ENCODE measurements at regions not wholly inside any gene's neighbourhood (a gene's known extent, or its start where the extent isn't known, plus 50 kb on each side); places are given as distances from the start of the nearest gene placed in this dataset.

DNA sequence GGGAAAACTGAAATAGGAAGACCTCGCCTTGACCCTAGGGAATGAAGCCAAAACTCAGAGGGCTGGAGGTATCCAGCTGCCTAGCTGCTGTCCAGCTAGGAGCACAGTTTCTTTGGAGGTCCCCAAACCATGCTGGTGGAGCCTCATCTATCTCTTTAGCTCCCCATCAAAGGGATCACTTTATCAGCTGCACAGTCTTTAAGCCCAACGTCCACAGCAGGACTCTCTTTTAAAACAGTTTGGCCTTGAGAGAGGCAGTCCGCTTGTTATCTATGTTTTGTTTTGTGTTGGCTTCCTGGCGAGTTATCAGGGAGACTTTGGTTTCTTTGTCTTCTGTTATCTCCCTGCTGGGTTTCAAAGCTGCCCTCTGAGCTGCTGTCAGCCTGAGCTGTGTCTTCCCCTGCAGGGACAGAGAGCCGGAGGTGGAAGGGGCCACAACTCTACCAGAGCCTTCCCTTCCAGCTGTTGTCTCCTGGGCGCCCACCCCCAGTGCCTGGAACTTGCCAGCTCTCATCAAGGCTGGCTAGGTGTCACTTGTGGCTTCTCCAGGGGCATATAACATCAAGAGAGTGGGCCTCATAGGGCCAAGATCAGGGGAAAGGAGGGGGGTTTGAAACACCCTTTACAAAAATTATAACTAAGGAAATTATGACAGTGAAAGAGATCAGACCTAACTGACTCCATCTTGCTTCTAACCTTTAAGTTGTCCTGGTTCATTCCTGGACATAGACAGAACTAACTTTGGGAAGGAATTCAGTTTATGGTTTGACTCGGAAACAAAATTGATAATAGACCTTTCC, 61.4 kb upstream of the C15orf39 start (continued):
- TF ChIP-seq, protein P1, sequence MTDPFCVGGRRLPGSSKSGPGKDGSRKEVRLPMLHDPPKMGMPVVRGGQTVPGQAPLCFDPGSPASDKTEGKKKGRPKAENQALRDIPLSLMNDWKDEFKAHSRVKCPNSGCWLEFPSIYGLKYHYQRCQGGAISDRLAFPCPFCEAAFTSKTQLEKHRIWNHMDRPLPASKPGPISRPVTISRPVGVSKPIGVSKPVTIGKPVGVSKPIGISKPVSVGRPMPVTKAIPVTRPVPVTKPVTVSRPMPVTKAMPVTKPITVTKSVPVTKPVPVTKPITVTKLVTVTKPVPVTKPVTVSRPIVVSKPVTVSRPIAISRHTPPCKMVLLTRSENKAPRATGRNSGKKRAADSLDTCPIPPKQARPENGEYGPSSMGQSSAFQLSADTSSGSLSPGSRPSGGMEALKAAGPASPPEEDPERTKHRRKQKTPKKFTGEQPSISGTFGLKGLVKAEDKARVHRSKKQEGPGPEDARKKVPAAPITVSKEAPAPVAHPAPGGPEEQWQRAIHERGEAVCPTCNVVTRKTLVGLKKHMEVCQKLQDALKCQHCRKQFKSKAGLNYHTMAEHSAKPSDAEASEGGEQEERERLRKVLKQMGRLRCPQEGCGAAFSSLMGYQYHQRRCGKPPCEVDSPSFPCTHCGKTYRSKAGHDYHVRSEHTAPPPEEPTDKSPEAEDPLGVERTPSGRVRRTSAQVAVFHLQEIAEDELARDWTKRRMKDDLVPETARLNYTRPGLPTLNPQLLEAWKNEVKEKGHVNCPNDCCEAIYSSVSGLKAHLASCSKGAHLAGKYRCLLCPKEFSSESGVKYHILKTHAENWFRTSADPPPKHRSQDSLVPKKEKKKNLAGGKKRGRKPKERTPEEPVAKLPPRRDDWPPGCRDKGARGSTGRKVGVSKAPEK (CRISPR knock-in tag; IDR thresholded peaks at IDR 0.05; ENCODE audit: borderline replicate concordance): no peak
- TF ChIP-seq SRF (IDR thresholded peaks at IDR 0.05; ENCODE audit: low read depth, low read length) (no peak), NCOA2 (CRISPR knock-in tag; IDR thresholded peaks at IDR 0.05) (peak; percentile 99), NR2F1 (CRISPR knock-in tag; IDR thresholded peaks at IDR 0.05) (no peak), KMT2B (CRISPR knock-in tag; IDR thresholded peaks at IDR 0.05) (no peak), GZF1 (CRISPR knock-in tag; IDR thresholded peaks at IDR 0.05) (no peak), SMAD9 (CRISPR knock-in tag; IDR thresholded peaks at IDR 0.05) (no peak), ZNF678 (CRISPR knock-in tag; IDR thresholded peaks at IDR 0.05) (no peak), NFE2L2 (IDR thresholded peaks at IDR 0.05; ENCODE audit: low read length) (no peak), ZNF260 (CRISPR knock-in tag; IDR thresholded peaks at IDR 0.05; ENCODE audit: borderline replicate concordance, low read depth) (no peak), ARID2 (CRISPR knock-in tag; IDR thresholded peaks at IDR 0.05; ENCODE audit: borderline replicate concordance) (no peak; the same call in 1 of the 2 replicates), POLR2G (IDR thresholded peaks at IDR 0.05; ENCODE audit: low read depth, low read length) (peak; percentile 58), MED8 (CRISPR knock-in tag; IDR thresholded peaks at IDR 0.05; ENCODE audit: insufficient replicate concordance) (peak; percentile 96), XRCC5 (optimal IDR thresholded peaks at IDR 0.05; ENCODE audit: low read length) (peak; percentile 83)
- TF ChIP-seq, protein P2, sequence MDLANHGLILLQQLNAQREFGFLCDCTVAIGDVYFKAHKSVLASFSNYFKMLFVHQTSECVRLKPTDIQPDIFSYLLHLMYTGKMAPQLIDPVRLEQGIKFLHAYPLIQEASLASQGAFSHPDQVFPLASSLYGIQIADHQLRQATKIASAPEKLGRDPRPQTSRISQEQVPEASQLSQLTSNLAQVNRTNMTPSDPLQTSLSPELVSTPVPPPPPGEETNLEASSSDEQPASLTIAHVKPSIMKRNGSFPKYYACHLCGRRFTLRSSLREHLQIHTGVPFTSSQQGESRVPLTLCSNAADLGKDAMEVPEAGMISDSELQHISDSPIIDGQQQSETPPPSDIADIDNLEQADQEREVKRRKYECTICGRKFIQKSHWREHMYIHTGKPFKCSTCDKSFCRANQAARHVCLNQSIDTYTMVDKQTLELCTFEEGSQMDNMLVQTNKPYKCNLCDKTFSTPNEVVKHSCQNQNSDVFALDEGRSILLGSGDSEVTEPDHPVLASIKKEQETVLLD (CRISPR knock-in tag; IDR thresholded peaks at IDR 0.05; ENCODE audit: low read depth): no peak
- TF ChIP-seq, protein P3, sequence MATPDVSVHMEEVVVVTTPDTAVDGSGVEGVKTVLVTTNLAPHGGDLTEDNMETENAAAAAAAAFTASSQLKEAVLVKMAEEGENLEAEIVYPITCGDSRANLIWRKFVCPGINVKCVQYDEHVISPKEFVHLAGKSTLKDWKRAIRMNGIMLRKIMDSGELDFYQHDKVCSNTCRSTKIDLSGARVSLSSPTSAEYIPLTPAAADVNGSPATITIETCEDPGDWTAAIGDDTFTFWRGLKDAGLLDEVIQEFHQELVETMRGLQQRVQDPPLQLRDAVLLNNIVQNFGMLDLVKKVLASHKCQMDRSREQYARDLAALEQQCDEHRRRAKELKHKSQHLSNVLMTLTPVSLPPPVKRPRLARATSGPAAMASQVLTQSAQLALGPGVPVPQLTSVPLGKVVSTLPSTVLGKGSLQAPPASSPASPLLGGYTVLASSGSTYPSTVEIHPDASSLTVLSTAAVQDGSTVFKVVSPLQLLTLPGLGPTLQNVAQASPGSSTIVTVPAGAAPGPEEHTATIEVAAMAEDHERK (CRISPR knock-in tag; IDR thresholded peaks at IDR 0.05; ENCODE audit: low read depth): no peak
- TF ChIP-seq, protein P4, sequence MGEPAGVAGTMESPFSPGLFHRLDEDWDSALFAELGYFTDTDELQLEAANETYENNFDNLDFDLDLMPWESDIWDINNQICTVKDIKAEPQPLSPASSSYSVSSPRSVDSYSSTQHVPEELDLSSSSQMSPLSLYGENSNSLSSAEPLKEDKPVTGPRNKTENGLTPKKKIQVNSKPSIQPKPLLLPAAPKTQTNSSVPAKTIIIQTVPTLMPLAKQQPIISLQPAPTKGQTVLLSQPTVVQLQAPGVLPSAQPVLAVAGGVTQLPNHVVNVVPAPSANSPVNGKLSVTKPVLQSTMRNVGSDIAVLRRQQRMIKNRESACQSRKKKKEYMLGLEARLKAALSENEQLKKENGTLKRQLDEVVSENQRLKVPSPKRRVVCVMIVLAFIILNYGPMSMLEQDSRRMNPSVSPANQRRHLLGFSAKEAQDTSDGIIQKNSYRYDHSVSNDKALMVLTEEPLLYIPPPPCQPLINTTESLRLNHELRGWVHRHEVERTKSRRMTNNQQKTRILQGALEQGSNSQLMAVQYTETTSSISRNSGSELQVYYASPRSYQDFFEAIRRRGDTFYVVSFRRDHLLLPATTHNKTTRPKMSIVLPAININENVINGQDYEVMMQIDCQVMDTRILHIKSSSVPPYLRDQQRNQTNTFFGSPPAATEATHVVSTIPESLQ (CRISPR knock-in tag; conservative IDR thresholded peaks at IDR 0.05): no peak
- TF ChIP-seq, protein P5, sequence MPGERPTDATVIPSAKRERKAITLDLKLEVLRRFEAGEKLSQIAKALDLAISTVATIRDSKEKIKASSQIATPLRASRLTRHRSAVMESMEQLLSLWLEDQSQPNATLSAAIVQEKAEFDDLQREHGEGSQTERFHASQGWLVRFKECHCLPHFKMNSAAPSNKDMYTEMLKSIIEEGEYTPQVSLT (CRISPR knock-in tag; IDR thresholded peaks at IDR 0.05; ENCODE audit: borderline replicate concordance, low read depth): no peak
- TF ChIP-seq, protein P6, sequence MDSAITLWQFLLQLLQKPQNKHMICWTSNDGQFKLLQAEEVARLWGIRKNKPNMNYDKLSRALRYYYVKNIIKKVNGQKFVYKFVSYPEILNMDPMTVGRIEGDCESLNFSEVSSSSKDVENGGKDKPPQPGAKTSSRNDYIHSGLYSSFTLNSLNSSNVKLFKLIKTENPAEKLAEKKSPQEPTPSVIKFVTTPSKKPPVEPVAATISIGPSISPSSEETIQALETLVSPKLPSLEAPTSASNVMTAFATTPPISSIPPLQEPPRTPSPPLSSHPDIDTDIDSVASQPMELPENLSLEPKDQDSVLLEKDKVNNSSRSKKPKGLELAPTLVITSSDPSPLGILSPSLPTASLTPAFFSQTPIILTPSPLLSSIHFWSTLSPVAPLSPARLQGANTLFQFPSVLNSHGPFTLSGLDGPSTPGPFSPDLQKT (CRISPR knock-in tag; IDR thresholded peaks at IDR 0.05; ENCODE audit: borderline replicate concordance): no peak

All from HepG2 (cell line).